Smooth muscle cell (in vitro differentiated cells): ENCODE measurements at regions not wholly inside any gene's neighbourhood (a gene's known extent, or its start where the extent isn't known, plus 50 kb on each side); places are given as distances from the start of the nearest gene placed in this dataset.

ENCODE experiments used
- DNase-seq: peaks from one replicate; lab custom pipeline; 2025; ENCODE audit not compliant: unreplicated experiment; lab: John Stamatoyannopoulos, UW
- H2AFZ ChIP-seq: fragments of 200-600 bp; sonication (generic); 2 replicates; pipeline ENCODE4 v1.6.0; 2016; ENCODE audit warnings: antibody characterized with exemption, low read depth, mild to moderate bottlenecking
- H3F3A ChIP-seq: fragments of 200-600 bp; sonication (generic); 2 replicates; pipeline ENCODE4 v1.6.0; 2017; ENCODE audit warnings: antibody characterized with exemption, low read depth
- H3K27ac ChIP-seq: fragments of 200-600 bp; sonication (generic); 2 replicates; pipeline ENCODE4 v1.5.1; 2016; ENCODE audit warnings: low read depth, mild to moderate bottlenecking
- H3K27me3 ChIP-seq: fragments of 200-600 bp; sonication (generic); 2 replicates; pipeline ENCODE4 v1.6.1; 2016; ENCODE audit warnings: low read depth, mild to moderate bottlenecking
- H3K36me3 ChIP-seq: fragments of 200-600 bp; sonication (generic); 2 replicates; pipeline ENCODE4 v1.5.1; 2016; ENCODE audit warnings: low read depth
- H3K4me1 ChIP-seq: fragments of 200-600 bp; sonication (generic); 2 replicates; pipeline ENCODE4 v1.5.1; 2016; ENCODE audit warnings: low read depth
- H3K4me2 ChIP-seq: fragments of 200-600 bp; sonication (generic); 2 replicates; pipeline ENCODE4 v1.6.0; 2016; ENCODE audit warnings: mild to moderate bottlenecking
- H3K4me3 ChIP-seq: fragments of 200-600 bp; sonication (generic); 2 replicates; pipeline ENCODE4 v1.5.1; 2016; ENCODE audit warnings: mild to moderate bottlenecking
- H3K79me2 ChIP-seq: fragments of 200-600 bp; sonication (generic); 2 replicates; pipeline ENCODE4 v1.6.0; 2016; ENCODE audit warnings: low read depth, mild to moderate bottlenecking
- H3K9ac ChIP-seq: fragments of 200-600 bp; sonication (generic); 2 replicates; pipeline ENCODE4 v1.6.0; 2016; ENCODE audit warnings: low read depth
- H3K9me3 ChIP-seq: fragments of 200-600 bp; sonication (generic); replicated peaks from 2 replicates; pipeline ENCODE4 v1.5.1; 2016; ENCODE audit warnings: low read depth
- H4K20me1 ChIP-seq: fragments of 200-600 bp; sonication (generic); 2 replicates; pipeline ENCODE4 v1.6.0; 2016; ENCODE audit warnings: low read depth
- CTCF ChIP-seq: fragments of 200-600 bp; sonication (generic); IDR thresholded peaks from 2 replicates; pipeline ENCODE4 v1.5.1; 2017; ENCODE audit warnings: borderline replicate concordance, mild to moderate bottlenecking, antibody characterized with exemption; ENCODE audit not compliant: insufficient read depth, poor library complexity, severe bottlenecking
- WGBS: methylation state at CpG from one replicate; pipeline ENCODE4 v1.1.7; 2016; ENCODE audit warnings: low lambda C conversion rate; 5-methylcytosine and 5-hydroxymethylcytosine counted together

GRCh38 chr14:97036086-97036852 lies 239.1 kb downstream of the VRK1 start:
- no peak overlapping the region for H3K9ac ChIP-seq
- H2AFZ ChIP-seq = no peak overlapping the region
- H4K20me1 ChIP-seq = no peaks in the 10 kb centered on the region
- H3K4me3 ChIP-seq = no peak overlapping the region
- H3K4me1 ChIP-seq = peaks cover 16% of the 10 kb centered on the region
- no peak overlapping the region for H3K27ac ChIP-seq
- TF ChIP-seq CTCF = no peak
- no peaks in the 10 kb centered on the region for H3K9me3 ChIP-seq
- H3K27me3 ChIP-seq = peaks cover 44% of the 10 kb centered on the region
- WGBS = 85% methylated on average over 16 of the region's 16 CpGs
- H3F3A ChIP-seq = no peaks in the 10 kb centered on the region
- DNase-seq = no peak
- no peaks in the 10 kb centered on the region for H3K36me3 ChIP-seq
- H3K79me2 ChIP-seq = no peaks in the 10 kb centered on the region
- H3K4me2 ChIP-seq = no peak overlapping the region

- WGBS = 96% methylated on average over 1 of the region's 1 CpG
- no peak overlapping the region for H3K9ac ChIP-seq
- no peaks in the 10 kb centered on the region for H3K79me2 ChIP-seq
Observed at GRCh38 chr14:97039717-97040363, 242.7 kb downstream of the VRK1 start.

DNA sequence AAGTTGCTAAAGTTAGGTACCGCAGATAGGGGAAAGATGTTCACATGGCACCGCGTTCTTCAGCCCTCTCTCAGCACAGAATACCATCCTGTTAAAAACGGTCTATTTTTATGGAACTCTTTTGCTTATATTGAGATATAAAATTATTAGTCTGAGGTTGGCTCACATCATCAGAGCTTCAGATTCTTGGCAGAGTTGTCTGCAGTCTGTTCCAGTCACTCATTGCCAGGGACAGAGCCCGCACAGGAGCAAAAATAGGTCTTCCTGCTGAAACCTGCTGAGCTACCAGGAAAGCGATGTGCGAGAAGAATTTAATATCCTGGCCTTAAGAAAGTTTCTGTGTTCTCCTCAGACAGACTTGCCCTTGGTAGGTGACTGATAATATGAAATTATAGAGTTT lies 249.8 kb downstream of the VRK1 start:
- Histone ChIP-seq H2AFZ (no peak overlapping the region), H3K27me3 (no peaks in the 10 kb centered on the region), H3K4me2 (no peak overlapping the region), H3K9me3 (no peaks in the 10 kb centered on the region), H3K36me3 (no peaks in the 10 kb centered on the region), H3F3A (no peaks in the 10 kb centered on the region), H3K4me3 (no peak overlapping the region), H3K27ac (no peak overlapping the region), H3K4me1 (no peaks in the 10 kb centered on the region), H3K79me2 (no peaks in the 10 kb centered on the region), H3K9ac (no peak overlapping the region), H4K20me1 (no peaks in the 10 kb centered on the region)
- no peak for DNase-seq
- TF ChIP-seq CTCF = no peak
- WGBS = 95% methylated on average over 7 of the region's 7 CpGs

More at GRCh38 chr14:97039717-97040363, 242.7 kb downstream of the VRK1 start:
- no peak for TF ChIP-seq CTCF
- Histone ChIP-seq H3K4me1 (peaks cover 13% of the 10 kb centered on the region), H3K36me3 (no peaks in the 10 kb centered on the region), H2AFZ (no peak overlapping the region), H3K9me3 (no peaks in the 10 kb centered on the region), H3F3A (no peaks in the 10 kb centered on the region), H3K27ac (no peak overlapping the region), H3K27me3 (peaks cover 8% of the 10 kb centered on the region), H4K20me1 (no peaks in the 10 kb centered on the region), H3K4me2 (no peak overlapping the region), H3K4me3 (no peak overlapping the region)
- DNase-seq = no peak
